ENCODE measurements at regions not wholly inside any gene's neighbourhood (a gene's known extent, or its start where the extent isn't known, plus 50 kb on each side); places are given as distances from the start of the nearest gene placed in this dataset.

DNA sequence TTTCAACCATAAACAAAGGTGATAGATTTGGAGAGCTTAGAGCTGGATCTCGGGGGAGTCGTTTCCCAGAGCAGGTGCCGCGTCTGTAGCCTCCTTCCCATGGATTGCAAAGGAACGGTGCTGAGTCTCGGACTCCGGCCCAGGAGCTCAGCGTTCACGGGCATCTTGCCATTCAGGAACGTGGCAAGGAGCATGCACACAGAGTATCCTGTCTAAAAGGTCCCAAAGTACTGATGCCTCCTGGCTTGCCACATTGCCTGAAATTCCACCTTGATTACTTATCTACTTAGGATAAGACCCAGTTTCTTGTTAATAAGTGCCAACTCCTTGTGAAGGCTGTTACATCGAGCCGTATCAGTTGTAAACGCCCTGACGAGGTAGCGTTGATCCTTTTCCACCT lies 197.8 kb upstream of the MYT1L start:
- TF ChIP-seq, protein P1, sequence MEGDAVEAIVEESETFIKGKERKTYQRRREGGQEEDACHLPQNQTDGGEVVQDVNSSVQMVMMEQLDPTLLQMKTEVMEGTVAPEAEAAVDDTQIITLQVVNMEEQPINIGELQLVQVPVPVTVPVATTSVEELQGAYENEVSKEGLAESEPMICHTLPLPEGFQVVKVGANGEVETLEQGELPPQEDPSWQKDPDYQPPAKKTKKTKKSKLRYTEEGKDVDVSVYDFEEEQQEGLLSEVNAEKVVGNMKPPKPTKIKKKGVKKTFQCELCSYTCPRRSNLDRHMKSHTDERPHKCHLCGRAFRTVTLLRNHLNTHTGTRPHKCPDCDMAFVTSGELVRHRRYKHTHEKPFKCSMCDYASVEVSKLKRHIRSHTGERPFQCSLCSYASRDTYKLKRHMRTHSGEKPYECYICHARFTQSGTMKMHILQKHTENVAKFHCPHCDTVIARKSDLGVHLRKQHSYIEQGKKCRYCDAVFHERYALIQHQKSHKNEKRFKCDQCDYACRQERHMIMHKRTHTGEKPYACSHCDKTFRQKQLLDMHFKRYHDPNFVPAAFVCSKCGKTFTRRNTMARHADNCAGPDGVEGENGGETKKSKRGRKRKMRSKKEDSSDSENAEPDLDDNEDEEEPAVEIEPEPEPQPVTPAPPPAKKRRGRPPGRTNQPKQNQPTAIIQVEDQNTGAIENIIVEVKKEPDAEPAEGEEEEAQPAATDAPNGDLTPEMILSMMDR (conservative IDR thresholded peaks at IDR 0.05 in 1 of 2, IDR thresholded peaks at IDR 0.05 in 1 of 2; ENCODE audit: low read depth in 1 of 2, low read length in 2 of 2) = no peak
- TF ChIP-seq EZH2 (IDR thresholded peaks at IDR 0.05; ENCODE audit: low read length, missing control alignments) = no peak

All from fibroblast of lung (primary cell).